GM13976 (cell line): ENCODE measurements at regions not wholly inside any gene's neighbourhood (a gene's known extent, or its start where the extent isn't known, plus 50 kb on each side); places are given as distances from the start of the nearest gene placed in this dataset.

Experiments
- DNase-seq: peaks from one replicate; pipeline ENCODE4 v3.0.0; 2012; ENCODE audit warnings: low spot score
- in situ Hi-C: fragments of 300-500 bp; cut with MboI; formaldehyde crosslinking; loops from one replicate; pipeline ENCODE4 v1.12.0; 2022; ENCODE audit warnings: low sequenced_read_pairs, mixed read lengths, inconsistent platforms; ENCODE audit not compliant: unreplicated experiment
- TF ChIP-seq, protein P1 (sequence below): IDR thresholded peaks from 2 replicates; pipeline ENCODE4 v1.5.1; 2012; ENCODE audit warnings: borderline replicate concordance, mild to moderate bottlenecking; ENCODE audit not compliant: insufficient read depth; ENCODE audit errors: extremely low read depth, missing control alignments, control extremely low read depth

DNA sequence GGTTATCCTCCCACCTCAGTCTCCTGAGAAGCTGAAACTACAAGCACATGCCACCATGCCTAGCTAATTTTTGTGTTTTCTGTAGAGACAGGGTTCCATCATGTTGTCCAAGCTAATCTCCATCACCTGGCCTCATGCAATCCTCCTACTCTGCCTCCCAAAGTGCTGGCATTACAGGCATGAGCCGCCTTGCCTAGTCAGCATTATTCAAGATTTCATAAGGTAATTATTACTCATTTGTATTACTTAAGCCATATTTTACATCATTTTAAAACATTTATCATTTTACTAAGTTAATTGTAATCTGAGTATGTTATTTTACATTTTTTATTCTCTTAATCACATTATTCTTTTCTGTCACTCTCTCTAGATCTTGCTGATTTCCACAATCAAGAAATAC, 1575.6 kb downstream of the NCAM2 start:
- in situ Hi-C loops = no loop called here
- DNase-seq = no peak
- TF ChIP-seq, protein P1, sequence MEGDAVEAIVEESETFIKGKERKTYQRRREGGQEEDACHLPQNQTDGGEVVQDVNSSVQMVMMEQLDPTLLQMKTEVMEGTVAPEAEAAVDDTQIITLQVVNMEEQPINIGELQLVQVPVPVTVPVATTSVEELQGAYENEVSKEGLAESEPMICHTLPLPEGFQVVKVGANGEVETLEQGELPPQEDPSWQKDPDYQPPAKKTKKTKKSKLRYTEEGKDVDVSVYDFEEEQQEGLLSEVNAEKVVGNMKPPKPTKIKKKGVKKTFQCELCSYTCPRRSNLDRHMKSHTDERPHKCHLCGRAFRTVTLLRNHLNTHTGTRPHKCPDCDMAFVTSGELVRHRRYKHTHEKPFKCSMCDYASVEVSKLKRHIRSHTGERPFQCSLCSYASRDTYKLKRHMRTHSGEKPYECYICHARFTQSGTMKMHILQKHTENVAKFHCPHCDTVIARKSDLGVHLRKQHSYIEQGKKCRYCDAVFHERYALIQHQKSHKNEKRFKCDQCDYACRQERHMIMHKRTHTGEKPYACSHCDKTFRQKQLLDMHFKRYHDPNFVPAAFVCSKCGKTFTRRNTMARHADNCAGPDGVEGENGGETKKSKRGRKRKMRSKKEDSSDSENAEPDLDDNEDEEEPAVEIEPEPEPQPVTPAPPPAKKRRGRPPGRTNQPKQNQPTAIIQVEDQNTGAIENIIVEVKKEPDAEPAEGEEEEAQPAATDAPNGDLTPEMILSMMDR = no peak

DNA sequence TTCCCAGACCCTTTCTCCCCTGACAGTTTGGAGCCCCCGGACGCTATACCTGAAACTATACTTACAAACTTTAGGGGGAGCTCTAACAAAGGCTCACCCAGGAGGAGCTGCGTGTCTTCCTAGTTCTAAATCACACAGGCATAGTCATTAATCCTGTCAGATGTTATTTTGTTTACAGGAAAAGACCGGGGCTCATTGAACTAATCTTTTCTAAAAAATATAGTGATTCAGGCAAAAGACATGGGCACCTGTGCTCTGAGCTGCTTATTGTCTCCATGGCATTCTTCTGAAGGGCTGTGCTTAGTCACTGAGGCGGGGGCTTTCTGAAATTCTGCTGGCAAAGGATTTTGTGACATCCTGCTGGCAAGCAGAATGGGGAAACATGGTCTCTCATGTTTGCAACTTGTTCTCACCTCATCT, 1577.0 kb downstream of the NCAM2 start:
- in situ Hi-C loops = no loop called here
- TF ChIP-seq, protein P1 = no peak
- no peak for DNase-seq

DNA sequence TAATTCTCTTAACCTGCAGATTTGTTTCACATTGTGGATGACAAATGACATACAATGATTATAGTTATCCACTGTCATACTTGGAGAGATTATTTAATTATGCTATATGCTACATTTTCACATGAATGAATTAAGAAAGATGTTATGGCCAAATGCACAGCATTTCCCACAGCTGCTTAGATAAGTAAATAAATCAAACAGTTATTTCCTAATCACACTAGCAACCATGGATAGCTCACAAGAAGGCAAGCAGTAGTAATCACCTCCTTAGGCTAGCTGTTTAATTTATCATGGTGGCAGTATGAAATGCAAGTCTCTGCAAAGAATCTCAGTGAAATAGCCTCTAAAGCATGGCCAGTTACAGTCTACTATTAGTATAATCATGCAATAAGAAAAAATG, 1581.5 kb downstream of the NCAM2 start:
- no peak for DNase-seq
- in situ Hi-C loops = no loop called here
- TF ChIP-seq, protein P1 = no peak

DNA sequence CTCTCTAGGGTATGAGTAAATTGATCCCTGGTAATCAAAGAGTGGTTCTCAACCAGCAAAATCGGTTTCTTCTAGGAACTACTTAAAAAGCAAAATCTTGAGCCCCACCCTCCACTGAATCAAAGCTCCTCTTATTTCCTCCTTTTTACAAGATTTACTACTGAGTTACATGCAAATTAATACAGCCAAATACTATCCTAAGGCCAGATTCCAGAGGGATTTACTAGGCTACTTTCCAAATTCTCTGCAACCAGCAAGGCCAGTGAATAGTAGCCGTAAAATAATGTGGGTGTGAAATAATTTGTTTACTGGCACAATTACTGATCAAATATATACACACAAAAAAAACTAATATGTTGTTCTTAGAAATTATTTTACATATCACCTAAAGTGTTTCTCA, 1583.8 kb downstream of the NCAM2 start:
- no peak for DNase-seq
- in situ Hi-C loops = no loop called here
- TF ChIP-seq, protein P1 = no peak

DNA sequence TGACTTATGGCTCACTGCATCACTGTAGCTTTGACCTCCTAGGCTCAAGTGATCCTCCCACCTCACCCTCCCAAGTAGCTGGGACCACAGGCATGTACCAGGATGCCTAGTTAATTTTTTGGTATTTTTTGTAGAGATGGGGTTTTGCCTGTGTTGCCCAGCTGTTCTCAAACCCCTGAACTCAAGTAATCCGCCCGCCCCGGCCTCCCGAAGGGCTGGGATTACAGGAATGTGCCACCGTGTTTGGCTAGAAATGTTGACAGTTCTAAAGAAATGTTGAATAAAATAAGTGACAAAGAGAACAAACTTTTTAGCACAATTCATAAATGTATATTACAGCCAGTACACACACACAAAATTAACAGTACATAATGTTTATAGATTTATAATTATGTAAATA, 1586.1 kb downstream of the NCAM2 start:
- TF ChIP-seq, protein P1 = no peak
- DNase-seq = no peak
- in situ Hi-C loops = no loop called here

DNA sequence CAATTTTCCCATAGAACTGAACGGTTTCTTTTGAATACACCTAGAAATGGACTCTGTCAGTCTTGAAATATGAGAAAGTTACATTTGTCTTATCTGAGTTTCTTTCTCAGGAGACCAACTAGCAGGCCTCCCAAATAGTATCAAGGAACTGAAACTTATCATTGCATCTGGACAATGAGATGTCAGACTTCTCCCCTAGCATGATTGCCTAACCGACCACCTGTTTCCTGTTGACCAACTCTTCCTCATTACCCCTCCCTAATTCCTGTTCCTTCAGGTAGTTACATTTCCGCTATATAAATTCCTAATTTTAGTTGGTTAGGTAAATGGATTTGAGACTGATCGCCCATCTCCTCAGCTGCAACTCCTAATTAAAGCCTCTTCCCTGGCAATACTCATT, 1587.3 kb downstream of the NCAM2 start:
- no peak for DNase-seq

More for the DNA sequence above, 1587.3 kb downstream of the NCAM2 start:
- TF ChIP-seq, protein P1 = no peak
- in situ Hi-C loops = no loop called here
